Stimulated activated CD4-positive, alpha-beta T cell treated with anti-CD3 and anti-CD28 coated beads, Interleukin-12 subunit alpha, Interleukin-12 subunit beta, amount 100 ng/mL, for 24 hours (primary cell): ENCODE measurements at regions not wholly inside any gene's neighbourhood (a gene's known extent, or its start where the extent isn't known, plus 50 kb on each side); places are given as distances from the start of the nearest gene placed in this dataset.

ENCODE experiments used
- DNase-seq, 2 experiments: peaks; one replicate each; pipeline ENCODE4 v3.0.0-alpha.2; 2020; ENCODE audit warnings: low read depth in 2 of 2

DNA sequence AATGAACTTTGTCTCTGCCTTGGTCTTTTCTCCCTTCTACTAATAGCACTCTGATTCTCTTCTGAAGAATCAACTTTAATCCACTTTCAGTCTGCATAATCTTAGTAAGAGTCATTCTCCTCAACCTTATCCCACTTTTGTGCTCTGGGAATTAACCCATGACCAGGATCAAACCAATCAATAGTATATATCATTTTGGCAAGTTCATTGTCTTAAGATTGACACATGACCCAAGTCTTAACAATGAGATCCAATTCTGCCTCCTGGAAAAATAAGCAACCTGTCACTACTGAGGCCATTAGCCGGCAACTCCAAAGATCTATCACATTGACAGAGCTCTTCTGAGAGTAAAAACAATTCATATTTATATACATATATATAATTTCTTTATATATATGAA is 1358.4 kb upstream of the ADGRL3 start:
- DNase-seq = no peak

DNA sequence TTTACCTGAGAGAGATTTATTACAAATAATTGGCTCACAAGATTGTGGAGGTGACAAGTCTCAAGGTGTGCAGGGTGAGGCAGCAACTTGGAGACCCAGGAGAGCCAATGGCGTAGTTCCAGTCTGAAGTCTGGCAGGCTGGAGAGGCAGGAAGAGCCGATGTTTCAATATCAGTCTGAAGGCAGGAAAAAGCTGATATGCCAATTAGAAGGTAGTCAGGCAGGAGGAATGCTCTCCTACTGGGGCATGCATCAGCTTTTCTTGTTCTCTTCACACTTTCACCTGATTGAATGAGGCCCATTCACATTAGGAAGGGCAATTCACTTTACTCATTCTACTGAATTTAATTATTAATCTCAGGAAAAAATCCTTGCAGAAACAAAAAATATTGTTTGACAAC is 1351.7 kb upstream of the ADGRL3 start:
- no peak for DNase-seq

DNA sequence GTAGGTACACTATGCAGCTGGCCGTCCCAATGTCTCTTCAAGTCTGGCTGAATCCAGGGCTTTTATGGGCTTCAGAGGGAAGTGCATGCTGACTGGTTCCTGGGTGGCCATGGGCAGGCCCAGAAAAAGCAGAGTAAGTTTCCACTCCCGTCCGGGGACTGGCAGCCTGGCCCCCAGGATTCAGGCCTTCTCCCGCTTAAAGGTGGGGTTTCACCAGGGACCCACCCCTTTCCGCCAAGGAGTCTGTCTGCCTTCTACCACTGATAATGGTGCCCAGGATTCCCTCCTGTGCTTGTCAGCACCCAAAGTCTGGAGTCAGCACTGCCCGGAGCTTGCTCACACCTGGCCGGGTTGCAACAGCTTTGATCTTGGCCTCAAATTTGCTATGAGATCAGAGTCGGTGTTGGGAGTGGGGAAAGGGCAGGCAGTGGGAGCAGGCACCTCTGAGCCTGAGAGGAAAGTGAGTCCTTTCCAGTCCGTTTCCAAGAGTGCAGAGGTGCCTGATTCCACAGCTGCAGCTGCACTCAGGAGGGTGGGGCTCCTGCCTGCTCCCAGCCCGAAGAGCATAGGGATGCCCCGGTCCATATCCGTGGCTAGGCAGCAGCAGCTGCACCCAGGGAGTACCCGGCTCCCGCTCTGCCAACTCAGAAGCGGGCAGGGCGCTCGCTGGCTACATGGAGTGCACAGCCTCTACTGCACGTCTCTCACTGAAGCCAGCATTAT is 1344.3 kb upstream of the ADGRL3 start:
- DNase-seq = no peak

DNA sequence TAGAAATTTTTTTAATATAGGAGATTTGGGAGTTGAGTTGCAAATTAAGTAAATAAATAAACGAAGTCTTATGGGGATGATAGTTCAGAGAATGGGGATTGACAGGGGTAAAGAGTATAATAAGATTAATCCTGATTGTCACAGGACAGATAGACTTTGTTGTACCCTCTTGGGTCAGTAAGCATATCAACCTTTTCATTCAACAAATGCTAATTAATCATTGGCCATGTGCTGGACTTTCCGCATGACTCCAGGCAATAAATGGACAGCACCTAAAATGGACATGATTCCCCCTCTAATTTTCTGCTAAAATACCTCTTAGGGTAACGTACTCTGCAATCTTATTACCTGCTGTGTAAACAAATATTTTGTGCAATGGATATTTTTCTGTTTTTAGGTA is 1331.1 kb upstream of the ADGRL3 start:
- no peak for DNase-seq

DNA sequence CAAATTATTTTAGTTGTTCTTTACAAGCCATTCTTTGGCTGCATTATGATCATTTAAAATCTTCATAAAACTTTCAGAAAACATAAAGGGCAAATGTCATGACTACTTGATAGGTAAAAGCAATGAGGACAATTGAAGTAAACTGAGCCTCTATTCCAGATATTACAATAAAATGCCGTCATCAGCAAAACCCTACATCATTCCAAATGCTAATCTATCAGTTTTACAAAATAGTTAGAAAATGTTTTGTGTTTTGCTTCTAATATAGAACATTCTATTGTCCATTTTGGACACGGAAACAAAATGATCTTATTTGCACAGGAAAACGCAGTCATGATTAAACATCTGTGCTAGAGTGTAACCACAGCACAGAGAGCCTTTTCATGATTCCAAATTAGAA is 1330.6 kb upstream of the ADGRL3 start:
- DNase-seq = no peak

DNA sequence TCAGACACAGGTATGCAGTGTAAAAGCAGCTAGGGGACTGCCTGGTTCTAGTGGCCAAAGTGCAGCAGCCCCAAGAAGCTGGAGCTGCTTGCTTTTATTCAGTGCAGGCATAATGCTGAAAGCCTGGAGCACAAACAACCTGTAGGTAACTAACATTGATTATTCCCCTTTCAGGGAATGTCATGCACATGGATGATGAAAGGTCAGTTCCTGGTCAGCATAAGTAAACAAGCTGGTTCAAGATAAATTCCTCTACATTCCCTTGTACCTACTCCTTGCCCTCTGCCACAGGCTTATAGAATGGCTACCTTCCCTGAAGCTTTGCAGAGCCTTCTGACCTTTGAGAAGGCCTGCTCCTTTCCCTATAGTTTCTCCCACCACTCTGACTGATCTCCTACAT is 1318.5 kb upstream of the ADGRL3 start:
- no peak for DNase-seq

DNA sequence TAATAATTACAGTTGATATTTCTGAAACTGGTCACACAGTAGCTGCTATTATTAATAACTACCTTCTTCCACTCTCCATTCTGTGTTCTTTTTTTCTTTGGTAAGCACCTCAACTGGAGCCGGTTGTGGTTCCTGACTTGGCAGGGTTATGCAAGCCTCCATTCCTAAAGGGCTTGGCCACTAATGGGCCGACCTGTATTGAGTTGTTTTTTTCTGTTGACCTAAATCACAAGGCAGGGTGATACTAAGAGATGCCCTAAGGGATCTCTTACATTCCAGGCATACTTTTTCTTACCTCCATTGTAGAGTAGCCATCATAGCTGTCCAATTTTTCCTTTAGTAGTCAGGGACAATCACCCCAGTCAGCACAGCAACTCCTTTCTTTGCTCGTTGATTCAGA is 1295.8 kb upstream of the ADGRL3 start:
- DNase-seq = no peak

DNA sequence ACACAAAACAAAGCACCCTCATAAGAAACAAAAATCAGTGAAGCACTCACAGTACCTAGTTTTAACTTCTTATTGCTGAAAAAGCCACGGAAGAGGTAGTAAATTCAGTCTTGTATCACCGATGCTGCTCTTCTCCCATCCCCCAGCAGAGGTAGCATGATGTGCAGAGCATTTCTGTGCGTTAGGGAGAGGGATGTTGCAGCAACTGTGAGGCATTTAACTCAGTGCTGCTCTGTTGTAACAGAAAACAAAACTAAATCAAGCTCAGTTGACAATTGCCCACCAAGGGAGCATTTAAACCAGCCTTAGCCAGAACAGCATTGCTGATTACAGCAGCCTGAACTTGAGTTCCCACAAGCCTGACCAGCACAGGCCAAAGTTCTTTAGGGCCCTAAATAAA is 1279.7 kb upstream of the ADGRL3 start:
- DNase-seq = no peak

DNA sequence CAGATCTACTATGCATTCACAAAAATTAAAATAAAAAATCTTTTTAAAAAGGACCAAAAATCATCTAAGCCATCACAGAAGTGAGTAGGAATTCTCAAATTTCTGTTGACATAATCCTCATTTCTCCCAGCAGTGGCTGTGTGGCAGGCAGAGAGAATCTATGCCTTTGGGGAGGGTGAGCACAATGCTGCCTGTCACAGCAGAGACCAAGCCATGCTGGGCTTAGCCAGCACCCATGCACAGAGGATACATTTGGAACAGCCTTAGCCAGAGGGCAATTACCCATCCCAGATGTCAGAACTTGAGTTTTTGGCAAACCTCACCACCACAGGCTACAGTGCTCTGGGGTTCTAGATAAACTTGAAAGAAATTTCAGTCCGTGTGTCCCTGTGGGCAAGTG is 1274.8 kb upstream of the ADGRL3 start:
- DNase-seq = no peak

DNA sequence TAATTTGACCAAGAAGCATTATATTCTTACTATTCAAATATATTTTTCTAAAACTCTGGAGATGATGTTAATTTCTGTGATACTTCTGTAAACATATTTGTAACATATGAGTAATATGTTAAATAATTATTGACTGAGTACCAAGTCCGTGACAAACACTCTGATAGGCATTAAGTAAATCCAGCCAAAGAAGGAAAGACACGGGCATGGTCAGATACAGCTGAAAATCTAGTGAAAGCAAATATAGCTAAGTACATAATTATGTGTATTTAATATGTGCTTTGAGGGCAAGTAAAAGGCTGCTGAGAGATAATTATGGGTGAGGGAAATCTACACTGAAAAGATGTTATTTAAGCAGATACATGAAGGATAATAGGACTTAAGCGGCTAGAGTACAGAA is 1263.6 kb upstream of the ADGRL3 start:
- no peak for DNase-seq

DNA sequence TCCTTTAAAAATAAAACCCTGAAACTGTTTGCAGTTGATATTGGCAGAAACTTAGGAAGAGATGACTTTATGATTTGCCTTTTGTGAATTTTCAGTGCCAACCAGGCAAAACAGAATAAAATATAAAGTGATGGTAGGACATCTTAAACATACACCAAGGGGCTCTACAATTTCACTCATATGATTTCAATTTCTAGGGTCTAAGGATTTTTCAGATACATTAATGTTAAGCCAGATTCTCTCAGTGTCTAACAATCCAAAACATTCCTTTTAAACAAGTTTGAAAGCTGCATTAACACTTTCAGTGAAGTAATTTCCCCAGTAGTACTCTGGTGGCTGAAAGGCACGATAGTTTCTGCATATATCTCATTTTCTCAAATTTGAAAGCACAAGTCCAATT is 1262.0 kb upstream of the ADGRL3 start:
- DNase-seq = no peak

DNA sequence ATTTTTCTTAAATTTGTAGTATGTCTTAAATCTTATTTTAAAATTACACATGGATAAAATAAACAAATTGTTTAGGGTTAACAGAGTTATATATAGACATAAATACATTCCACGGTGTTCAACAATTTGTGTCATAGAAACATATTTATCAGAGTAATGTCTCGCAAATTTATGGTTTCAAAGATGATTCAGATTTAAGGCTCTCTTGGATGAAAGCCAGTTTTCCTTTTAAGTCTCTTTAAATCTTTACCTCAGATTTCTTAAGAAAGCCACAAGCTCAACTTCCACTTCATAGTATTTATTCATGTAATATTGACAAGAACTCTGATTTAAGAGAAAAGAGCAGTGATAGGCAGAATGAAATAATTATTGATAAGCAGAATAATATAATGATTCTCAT is 1254.8 kb upstream of the ADGRL3 start:
- no peak for DNase-seq

DNA sequence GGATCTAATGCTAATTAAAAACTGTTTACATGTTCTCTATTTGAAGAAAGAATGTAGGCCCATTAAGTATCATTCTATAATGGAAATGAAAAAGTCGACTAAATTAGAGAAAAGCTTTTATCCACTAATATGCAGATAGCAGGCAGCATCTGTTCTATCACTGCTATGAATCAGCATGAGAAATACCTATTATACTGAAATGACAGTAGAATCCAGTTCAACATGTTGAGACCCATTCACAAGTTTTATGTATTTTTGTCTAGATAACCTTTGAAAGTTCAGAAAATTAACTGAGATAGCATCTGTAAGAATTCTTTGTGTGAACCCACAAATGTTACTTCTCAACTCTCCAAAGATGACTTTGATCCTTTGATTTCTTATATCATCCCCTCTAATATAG is 1254.4 kb upstream of the ADGRL3 start:
- no peak for DNase-seq

DNA sequence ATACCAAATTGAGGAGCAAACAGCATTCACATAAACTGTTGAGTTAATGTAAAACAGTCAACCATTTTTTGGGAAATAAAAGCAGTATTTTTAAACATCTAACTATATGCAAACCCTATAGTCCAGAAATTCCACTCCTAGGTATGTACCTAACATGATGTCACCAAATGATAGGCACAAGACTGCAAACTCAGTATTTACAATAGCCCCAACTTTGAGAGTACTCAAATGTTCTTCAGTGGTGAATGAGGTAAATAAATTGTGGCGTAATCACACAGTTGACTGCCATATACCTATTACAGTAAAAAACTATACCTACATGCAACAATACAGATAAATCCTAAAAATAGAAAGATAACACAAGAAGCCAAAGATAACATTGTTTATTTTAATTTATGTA is 1243.8 kb upstream of the ADGRL3 start:
- no peak for DNase-seq

DNA sequence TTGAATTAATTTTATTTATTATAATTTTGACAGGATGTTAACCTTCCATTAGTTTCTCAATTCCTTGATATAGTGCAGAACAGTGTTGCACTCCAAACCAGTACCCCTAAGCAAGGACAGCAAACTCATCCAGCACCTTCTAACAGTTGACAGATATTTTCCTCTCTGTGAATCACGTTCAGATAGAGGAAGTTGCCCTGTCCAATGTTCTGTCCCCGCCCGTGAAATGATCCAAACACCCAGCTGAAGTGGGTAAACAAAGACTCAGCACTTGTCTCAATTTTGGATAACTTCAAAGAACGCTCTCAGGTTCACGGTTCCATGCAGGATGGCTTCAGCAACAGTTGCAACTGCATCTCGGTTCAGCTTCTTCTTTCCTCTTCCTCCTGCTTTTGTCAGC is 1240.0 kb upstream of the ADGRL3 start:
- no peak for DNase-seq

DNA sequence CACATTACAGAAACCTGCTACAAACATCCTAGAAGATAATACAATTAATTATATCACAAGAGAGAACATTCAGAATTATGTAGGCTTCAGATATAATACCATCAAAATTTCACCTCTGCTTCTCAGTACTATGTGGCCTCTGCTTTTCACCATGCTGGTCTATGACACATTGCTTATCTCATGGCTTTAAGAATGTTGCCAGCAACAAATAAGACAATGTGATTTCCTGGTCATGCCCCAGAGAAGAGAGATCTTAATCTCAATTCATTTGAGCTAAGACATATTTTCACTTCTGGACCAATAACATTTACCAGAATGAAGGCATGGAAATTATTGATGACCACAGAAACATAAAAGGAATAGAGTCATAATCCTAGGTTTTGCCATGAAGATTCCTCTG is 1233.4 kb upstream of the ADGRL3 start:
- no peak for DNase-seq

DNA sequence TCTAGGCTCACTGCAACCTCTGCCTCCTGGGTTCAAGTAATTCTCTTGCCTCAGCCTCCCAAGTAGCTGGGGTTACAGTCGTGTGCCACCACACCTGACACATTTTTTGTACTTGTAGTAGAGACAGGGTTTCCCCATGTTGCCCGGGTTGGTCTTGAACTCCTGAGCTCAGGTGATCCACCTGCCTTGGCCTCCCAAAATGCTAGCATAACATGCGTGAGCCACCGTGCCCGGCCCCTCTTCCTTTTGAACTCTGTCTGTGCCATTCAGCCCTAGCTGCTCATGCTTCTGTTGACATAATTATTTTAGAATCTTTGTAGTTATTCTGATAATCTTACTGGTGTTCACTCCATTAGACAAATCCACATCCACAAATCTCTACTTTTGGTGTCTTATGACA is 1231.3 kb upstream of the ADGRL3 start:
- no peak for DNase-seq

DNA sequence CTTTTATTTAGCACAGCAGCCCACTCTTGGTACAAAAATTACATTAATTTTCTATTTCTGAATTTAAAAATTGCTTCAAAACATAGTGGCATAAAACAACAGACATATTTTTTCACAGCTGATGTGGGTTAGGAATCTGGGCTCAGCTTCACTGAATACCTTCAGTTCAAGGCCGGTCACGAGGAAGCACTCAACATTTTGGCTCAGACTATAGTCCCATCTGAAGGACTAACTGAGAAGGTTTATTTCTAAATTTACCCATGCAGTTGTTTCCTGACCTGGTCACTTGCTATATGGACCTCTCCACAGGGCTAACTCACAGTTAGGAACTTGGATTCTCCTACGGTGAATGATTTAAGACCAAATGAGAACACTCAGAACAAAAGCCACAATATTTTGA is 1230.2 kb upstream of the ADGRL3 start:
- no peak for DNase-seq

DNA sequence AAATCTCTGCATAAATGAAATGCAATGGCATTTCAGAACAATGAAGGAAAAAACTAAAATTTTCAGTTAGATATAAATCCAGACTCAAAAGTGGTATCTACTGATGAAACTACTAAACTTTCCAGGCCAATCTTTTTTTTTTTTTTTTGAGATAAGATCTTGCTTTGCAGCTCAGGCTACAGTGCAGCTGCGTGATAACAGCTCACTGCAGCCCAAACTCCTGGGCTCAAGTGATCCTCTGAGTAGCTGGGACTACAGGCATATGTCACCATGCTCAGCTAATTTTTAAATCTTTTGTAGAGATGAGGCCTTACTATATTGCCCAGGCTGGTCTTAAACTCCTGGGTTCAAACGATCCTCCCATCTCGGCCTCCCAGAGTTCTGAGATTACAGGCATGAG is 1228.2 kb upstream of the ADGRL3 start:
- DNase-seq = no peak

DNA sequence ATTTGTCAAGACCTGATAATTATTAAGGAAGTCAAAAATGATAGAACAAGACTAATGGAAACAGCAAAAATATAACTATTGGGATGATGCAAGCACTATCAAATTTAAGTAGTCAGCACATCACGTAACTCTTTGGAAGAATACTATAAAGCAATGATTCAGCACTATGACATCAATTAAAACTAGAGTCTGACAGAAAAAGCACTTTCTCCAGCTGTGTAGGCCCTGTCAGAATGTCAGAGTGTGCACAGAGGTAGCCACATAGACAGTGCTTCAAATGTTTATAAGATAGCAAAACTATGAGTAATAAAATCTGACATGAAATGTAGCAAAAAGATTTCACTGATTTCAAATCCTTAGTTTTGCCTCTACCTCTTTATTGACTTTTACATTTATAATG is 1226.6 kb upstream of the ADGRL3 start:
- no peak for DNase-seq

DNA sequence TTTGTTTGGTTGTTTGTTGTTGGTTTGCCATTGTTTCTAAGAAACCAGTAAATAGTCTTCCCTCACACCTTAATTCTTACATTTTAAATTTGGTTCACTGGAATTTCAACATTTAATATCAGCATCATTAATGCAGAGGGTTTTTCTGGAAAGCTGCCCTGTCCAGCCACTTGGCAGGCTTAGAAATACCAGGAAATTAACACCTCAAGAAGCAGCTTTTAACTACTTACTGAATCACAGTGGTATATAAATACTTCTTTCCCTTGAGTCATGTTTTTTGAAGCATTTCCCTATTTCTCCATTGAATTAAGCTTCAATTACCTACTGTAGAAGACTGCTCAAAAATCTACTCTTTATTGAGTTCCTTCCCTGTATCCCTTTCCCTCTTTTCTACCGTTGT is 1221.1 kb upstream of the ADGRL3 start:
- no peak for DNase-seq

DNA sequence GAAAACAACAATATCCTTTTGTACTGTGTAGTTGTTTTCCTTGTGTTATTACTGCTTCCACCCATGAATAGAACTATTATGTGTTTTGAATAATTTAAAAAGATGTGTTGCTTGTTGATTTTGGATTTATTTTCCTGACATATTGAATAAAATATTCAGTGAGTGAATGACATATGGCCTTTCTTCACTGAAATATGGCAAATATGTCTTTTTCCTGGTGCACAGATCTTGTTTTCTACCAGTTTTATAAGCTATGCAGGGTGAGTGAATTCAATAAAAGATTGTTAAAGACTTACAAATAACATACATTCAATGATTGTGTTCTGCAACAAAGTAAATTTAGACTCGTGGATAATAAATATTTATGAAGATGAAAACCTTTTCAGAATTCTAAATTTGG is 1216.3 kb upstream of the ADGRL3 start:
- DNase-seq = no peak

DNA sequence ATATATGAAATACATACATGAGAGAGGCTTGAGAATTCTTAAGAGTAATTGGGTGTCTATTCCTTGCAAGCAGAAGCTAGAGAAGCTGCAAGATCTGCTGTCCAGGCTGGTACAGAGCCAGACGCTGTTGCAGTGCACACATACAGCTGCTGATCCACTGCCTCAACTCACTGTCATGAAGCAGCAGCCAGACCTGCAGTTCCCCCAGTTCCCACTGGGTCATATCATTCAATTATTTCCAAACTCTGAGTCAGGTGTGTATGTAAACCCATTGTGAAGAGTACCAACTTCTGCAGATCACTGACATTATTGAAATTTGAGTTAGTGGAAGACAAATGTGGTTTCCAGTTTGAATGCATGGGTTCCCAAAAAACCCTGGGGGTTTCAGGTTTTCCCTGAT is 1212.8 kb upstream of the ADGRL3 start:
- DNase-seq = no peak

DNA sequence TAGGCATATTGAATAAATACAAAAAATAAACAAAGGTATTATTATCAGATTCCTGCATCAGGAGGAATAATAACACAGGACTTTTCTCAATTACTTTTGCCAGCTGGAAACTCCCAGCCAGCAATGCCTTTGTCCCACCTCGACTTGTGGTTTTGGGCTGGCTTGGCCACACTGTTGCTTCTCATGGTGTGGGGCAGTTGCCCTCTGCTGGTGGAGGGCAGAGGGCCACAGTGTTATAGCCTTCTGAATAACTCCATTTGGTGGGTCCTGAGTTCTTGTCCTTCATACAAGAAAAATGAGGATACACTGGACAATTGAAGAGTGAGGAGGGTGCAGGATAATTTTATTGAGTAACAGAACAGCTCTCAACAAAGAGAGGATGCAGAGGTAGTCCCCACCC is 1206.0 kb upstream of the ADGRL3 start:
- no peak for DNase-seq
